GM23338 (cell line): ENCODE measurements at regions not wholly inside any gene's neighbourhood (a gene's known extent, or its start where the extent isn't known, plus 50 kb on each side); places are given as distances from the start of the nearest gene placed in this dataset.

ENCODE experiments used
- ATAC-seq: fragments of 200-7000 bp; cut with Tn5 transposase; 3 replicates; pipeline ENCODE4 v1.9.1; 2020
- DNase-seq: peaks from one replicate; pipeline ENCODE4 v3.0.0-alpha.2; 2015; ENCODE audit warnings: low spot score
- H2AFZ ChIP-seq: fragments of 200-600 bp; sonication (generic); 2 replicates; pipeline ENCODE4 v1.8.0; 2016; ENCODE audit warnings: antibody characterized with exemption, mild to moderate bottlenecking, moderate library complexity
- H3F3A ChIP-seq: fragments of 200-600 bp; sonication (generic); replicated peaks from 2 replicates; pipeline ENCODE4 v1.8.0; 2017; ENCODE audit warnings: antibody characterized with exemption, mixed run types, low read depth
- H3K27ac ChIP-seq: fragments of 200-600 bp; sonication (generic); 2 replicates; pipeline ENCODE4 v1.6.1; 2016; ENCODE audit warnings: low read depth
- H3K27me3 ChIP-seq: fragments of 200-600 bp; sonication (generic); 2 replicates; pipeline ENCODE4 v1.8.0; 2016; ENCODE audit warnings: mild to moderate bottlenecking, mixed run types, moderate library complexity; ENCODE audit not compliant: insufficient read depth
- H3K36me3 ChIP-seq: fragments of 200-600 bp; sonication (generic); 2 replicates; pipeline ENCODE4 v1.8.0; 2016; ENCODE audit warnings: mild to moderate bottlenecking; ENCODE audit not compliant: insufficient read depth
- H3K4me1 ChIP-seq: fragments of 200-600 bp; sonication (generic); 2 replicates; pipeline ENCODE4 v1.8.0; 2016; ENCODE audit warnings: mild to moderate bottlenecking, moderate library complexity; ENCODE audit not compliant: insufficient read depth
- H3K4me2 ChIP-seq: fragments of 200-600 bp; sonication (generic); 2 replicates; pipeline ENCODE4 v1.7.1; 2017; ENCODE audit warnings: mixed run types
- H3K4me3 ChIP-seq: fragments of 200-600 bp; sonication (generic); 2 replicates; pipeline ENCODE4 v1.6.1; 2016; ENCODE audit warnings: mixed run types
- H3K79me2 ChIP-seq: fragments of 200-600 bp; sonication (generic); replicated peaks from 2 replicates; pipeline ENCODE4 v1.8.0; 2017; ENCODE audit warnings: mild to moderate bottlenecking; ENCODE audit not compliant: insufficient read depth
- H3K9me2 ChIP-seq: fragments of 200-600 bp; sonication (generic); 2 replicates; pipeline ENCODE4 v1.8.0; 2017; ENCODE audit not compliant: insufficient read depth
- H4K20me1 ChIP-seq: fragments of 200-600 bp; sonication (generic); replicated peaks from 2 replicates; pipeline ENCODE4 v1.8.0; 2017; ENCODE audit warnings: mild to moderate bottlenecking; ENCODE audit not compliant: insufficient read depth
- H3K27ac Mint-ChIP-seq: 2 replicates; pipeline ENCODE4 v1.8.0; 2020; ENCODE audit warnings: inconsistent platforms, mild to moderate bottlenecking, moderate library complexity, mixed read lengths
- H3K27me3 Mint-ChIP-seq: 3 replicates; pipeline ENCODE4 v1.8.0; 2022; ENCODE audit warnings: low read depth, mild to moderate bottlenecking, moderate library complexity, mixed read lengths, inconsistent platforms; ENCODE audit not compliant: insufficient read depth, poor library complexity
- H3K36me3 Mint-ChIP-seq: 3 replicates; pipeline ENCODE4 v1.8.0; 2021; ENCODE audit warnings: low read depth, mild to moderate bottlenecking, inconsistent platforms, moderate library complexity, mixed read lengths
- H3K4me1 Mint-ChIP-seq: 3 replicates; pipeline ENCODE4 v1.8.0; 2020; ENCODE audit warnings: mild to moderate bottlenecking, inconsistent platforms, mixed read lengths
- H3K4me3 Mint-ChIP-seq: 3 replicates; pipeline ENCODE4 v1.8.0; 2021; ENCODE audit warnings: moderate library complexity, mild to moderate bottlenecking, inconsistent platforms, mixed read lengths
- H3K9me3 Mint-ChIP-seq: 3 replicates; pipeline ENCODE4 v1.8.0; 2020; ENCODE audit warnings: moderate library complexity, mild to moderate bottlenecking, inconsistent platforms, mixed read lengths
- CREB1 ChIP-seq: fragments of 250-450 bp; sonication (Bioruptor Pico); IDR thresholded peaks from 2 replicates; pipeline ENCODE4 v1.5.0; 2020; ENCODE audit warnings: low read depth, mild to moderate bottlenecking, moderate library complexity
- ETS1 ChIP-seq: IDR thresholded peaks from 2 replicates; pipeline ENCODE4 v1.6.1; 2016; ENCODE audit warnings: antibody characterized with exemption
- EZH2 ChIP-seq: fragments of 200-600 bp; sonication (generic); IDR thresholded peaks from one replicate; pipeline ENCODE4 v1.8.0; 2017; ENCODE audit warnings: antibody characterized with exemption, mild to moderate bottlenecking, low read depth; ENCODE audit not compliant: unreplicated experiment
- EZH2phosphoT487 ChIP-seq: fragments of 200-600 bp; sonication (generic); IDR thresholded peaks from one replicate; pipeline ENCODE4 v1.8.1; 2018; ENCODE audit warnings: antibody characterized with exemption; ENCODE audit not compliant: unreplicated experiment
- JUNB ChIP-seq: IDR thresholded peaks from one replicate; pipeline ENCODE4 v1.6.1; 2016; ENCODE audit warnings: antibody characterized with exemption; ENCODE audit not compliant: unreplicated experiment
- NANOG ChIP-seq: IDR thresholded peaks from 2 replicates; pipeline ENCODE4 v1.6.1; 2016; ENCODE audit warnings: antibody characterized with exemption, borderline replicate concordance
- POLR2AphosphoS5 ChIP-seq: IDR thresholded peaks from 2 replicates; pipeline ENCODE4 v1.6.1; 2016; ENCODE audit warnings: antibody characterized with exemption, low read depth
- REST ChIP-seq: IDR thresholded peaks from one replicate; pipeline ENCODE4 v1.6.1; 2018; ENCODE audit warnings: antibody characterized with exemption; ENCODE audit not compliant: unreplicated experiment
- STAT1 ChIP-seq: IDR thresholded peaks from one replicate; pipeline ENCODE4 v1.6.1; 2016; ENCODE audit warnings: antibody characterized with exemption; ENCODE audit not compliant: unreplicated experiment
- ZNF114 ChIP-seq: fragments of 250-450 bp; sonication (Bioruptor Pico); IDR thresholded peaks from 2 replicates; pipeline ENCODE4 v1.5.0; 2020; ENCODE audit warnings: mild to moderate bottlenecking, moderate library complexity
- ZNF331 ChIP-seq: fragments of 250-450 bp; sonication (Bioruptor Pico); IDR thresholded peaks from 2 replicates; pipeline ENCODE4 v1.5.0; 2020; ENCODE audit warnings: low read depth, mild to moderate bottlenecking, moderate library complexity
- TF ChIP-seq, protein P1 (sequence below), 2 experiments: fragments of 200-600 bp in 1 of 2; sonication (generic) in 1 of 2; conservative IDR thresholded peaks; 2 replicates each; pipeline versions ENCODE4 v1.5.1 to v1.6.1; 2016 to 2017; ENCODE audit warnings: antibody characterized with exemption in 2 of 2, low read depth in 2 of 2, mild to moderate bottlenecking in 2 of 2, moderate library complexity in 1 of 2
- TF ChIP-seq, protein P2 (sequence below): fragments of 250-450 bp; sonication (Bioruptor Pico); IDR thresholded peaks from 2 replicates; pipeline ENCODE4 v1.5.0; 2020; ENCODE audit warnings: mild to moderate bottlenecking, moderate library complexity

DNA sequence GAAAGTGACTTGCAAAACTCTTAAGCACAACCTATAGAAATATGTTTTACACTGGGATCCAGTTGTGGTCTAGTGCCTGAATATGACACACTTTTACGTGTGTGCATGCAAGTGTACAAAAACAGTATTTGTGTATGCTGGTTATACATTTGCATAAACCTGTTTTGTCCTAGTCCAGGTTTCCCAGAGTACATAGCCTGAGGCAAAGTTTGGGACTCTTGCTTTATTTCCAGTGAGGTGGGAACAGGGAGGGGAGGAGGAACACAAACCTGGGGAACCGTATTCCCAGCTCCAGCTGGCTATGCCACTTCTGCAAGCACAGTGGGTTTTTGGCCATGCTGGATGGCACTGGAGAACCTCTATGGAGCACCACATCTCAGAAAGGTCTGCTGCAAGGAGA, 481.1 kb upstream of the HS6ST1 start:
- Mint-ChIP-seq H3K4me3 (no peak overlapping the region), H3K36me3 (no peaks in the 10 kb centered on the region), H3K27ac (no peak overlapping the region), H3K4me1 (peaks cover 7% of the 10 kb centered on the region; the same call in 2 of the 3 replicates), H3K27me3 (peaks cover 5% of the 10 kb centered on the region), H3K9me3 (no peaks in the 10 kb centered on the region)
- Histone ChIP-seq H3K9me2 (no peaks in the 10 kb centered on the region), H3K4me2 (no peak overlapping the region), H3K27ac (no peak overlapping the region), H3K27me3 (no peaks in the 10 kb centered on the region), H3K4me1 (no peaks in the 10 kb centered on the region), H3F3A (no peaks in the 10 kb centered on the region), H3K79me2 (no peaks in the 10 kb centered on the region), H3K36me3 (no peaks in the 10 kb centered on the region), H4K20me1 (no peaks in the 10 kb centered on the region), H2AFZ (no peak overlapping the region), H3K4me3 (no peak overlapping the region)
- ATAC-seq, result no peak
- TF ChIP-seq EZH2phosphoT487, result no peak
- TF ChIP-seq, protein P1, sequence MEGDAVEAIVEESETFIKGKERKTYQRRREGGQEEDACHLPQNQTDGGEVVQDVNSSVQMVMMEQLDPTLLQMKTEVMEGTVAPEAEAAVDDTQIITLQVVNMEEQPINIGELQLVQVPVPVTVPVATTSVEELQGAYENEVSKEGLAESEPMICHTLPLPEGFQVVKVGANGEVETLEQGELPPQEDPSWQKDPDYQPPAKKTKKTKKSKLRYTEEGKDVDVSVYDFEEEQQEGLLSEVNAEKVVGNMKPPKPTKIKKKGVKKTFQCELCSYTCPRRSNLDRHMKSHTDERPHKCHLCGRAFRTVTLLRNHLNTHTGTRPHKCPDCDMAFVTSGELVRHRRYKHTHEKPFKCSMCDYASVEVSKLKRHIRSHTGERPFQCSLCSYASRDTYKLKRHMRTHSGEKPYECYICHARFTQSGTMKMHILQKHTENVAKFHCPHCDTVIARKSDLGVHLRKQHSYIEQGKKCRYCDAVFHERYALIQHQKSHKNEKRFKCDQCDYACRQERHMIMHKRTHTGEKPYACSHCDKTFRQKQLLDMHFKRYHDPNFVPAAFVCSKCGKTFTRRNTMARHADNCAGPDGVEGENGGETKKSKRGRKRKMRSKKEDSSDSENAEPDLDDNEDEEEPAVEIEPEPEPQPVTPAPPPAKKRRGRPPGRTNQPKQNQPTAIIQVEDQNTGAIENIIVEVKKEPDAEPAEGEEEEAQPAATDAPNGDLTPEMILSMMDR (conservative IDR thresholded peaks at IDR 0.05; ENCODE audit: low read depth in 2 of 2), result no peak
- TF ChIP-seq CREB1 (CRISPR knock-in tag), result no peak
- TF ChIP-seq NANOG, result no peak
- no peak for TF ChIP-seq EZH2
- TF ChIP-seq ETS1, result no peak
- TF ChIP-seq JUNB, result no peak
- no peak for TF ChIP-seq STAT1
- TF ChIP-seq ZNF331 (CRISPR knock-in tag), result no peak
- TF ChIP-seq, protein P2, sequence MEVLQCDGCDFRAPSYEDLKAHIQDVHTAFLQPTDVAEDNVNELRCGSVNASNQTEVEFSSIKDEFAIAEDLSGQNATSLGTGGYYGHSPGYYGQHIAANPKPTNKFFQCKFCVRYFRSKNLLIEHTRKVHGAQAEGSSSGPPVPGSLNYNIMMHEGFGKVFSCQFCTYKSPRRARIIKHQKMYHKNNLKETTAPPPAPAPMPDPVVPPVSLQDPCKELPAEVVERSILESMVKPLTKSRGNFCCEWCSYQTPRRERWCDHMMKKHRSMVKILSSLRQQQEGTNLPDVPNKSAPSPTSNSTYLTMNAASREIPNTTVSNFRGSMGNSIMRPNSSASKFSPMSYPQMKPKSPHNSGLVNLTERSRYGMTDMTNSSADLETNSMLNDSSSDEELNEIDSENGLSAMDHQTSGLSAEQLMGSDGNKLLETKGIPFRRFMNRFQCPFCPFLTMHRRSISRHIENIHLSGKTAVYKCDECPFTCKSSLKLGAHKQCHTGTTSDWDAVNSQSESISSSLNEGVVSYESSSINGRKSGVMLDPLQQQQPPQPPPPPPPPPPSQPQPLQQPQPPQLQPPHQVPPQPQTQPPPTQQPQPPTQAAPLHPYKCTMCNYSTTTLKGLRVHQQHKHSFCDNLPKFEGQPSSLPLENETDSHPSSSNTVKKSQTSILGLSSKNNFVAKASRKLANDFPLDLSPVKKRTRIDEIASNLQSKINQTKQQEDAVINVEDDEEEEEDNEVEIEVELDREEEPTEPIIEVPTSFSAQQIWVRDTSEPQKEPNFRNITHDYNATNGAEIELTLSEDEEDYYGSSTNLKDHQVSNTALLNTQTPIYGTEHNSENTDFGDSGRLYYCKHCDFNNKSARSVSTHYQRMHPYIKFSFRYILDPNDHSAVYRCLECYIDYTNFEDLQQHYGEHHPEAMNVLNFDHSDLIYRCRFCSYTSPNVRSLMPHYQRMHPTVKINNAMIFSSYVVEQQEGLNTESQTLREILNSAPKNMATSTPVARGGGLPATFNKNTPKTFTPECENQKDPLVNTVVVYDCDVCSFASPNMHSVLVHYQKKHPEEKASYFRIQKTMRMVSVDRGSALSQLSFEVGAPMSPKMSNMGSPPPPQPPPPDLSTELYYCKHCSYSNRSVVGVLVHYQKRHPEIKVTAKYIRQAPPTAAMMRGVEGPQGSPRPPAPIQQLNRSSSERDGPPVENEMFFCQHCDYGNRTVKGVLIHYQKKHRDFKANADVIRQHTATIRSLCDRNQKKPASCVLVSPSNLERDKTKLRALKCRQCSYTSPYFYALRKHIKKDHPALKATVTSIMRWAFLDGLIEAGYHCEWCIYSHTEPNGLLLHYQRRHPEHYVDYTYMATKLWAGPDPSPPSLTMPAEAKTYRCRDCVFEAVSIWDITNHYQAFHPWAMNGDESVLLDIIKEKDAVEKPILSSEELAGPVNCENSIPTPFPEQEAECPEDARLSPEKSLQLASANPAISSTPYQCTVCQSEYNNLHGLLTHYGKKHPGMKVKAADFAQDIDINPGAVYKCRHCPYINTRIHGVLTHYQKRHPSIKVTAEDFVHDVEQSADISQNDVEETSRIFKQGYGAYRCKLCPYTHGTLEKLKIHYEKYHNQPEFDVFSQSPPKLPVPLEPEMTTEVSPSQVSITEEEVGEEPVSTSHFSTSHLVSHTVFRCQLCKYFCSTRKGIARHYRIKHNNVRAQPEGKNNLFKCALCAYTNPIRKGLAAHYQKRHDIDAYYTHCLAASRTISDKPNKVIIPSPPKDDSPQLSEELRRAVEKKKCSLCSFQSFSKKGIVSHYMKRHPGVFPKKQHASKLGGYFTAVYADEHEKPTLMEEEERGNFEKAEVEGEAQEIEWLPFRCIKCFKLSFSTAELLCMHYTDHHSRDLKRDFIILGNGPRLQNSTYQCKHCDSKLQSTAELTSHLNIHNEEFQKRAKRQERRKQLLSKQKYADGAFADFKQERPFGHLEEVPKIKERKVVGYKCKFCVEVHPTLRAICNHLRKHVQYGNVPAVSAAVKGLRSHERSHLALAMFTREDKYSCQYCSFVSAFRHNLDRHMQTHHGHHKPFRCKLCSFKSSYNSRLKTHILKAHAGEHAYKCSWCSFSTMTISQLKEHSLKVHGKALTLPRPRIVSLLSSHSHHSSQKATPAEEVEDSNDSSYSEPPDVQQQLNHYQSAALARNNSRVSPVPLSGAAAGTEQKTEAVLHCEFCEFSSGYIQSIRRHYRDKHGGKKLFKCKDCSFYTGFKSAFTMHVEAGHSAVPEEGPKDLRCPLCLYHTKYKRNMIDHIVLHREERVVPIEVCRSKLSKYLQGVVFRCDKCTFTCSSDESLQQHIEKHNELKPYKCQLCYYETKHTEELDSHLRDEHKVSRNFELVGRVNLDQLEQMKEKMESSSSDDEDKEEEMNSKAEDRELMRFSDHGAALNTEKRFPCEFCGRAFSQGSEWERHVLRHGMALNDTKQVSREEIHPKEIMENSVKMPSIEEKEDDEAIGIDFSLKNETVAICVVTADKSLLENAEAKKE (CRISPR knock-in tag), result no peak
- no peak for TF ChIP-seq ZNF114 (CRISPR knock-in tag)
- TF ChIP-seq POLR2AphosphoS5, result no peak
- TF ChIP-seq REST, result no peak
- DNase-seq, result no peak
